ENCODE measurements at regions not wholly inside any gene's neighbourhood (a gene's known extent, or its start where the extent isn't known, plus 50 kb on each side); places are given as distances from the start of the nearest gene placed in this dataset.
"Not testable (repeated sequence)": the region's sequence is repeated elsewhere in the genome, so short reads cannot be mapped to it uniquely, and the experiment has no call there.

- DNase-seq, result no peak
Observed at GRCh38 chr6:145272246-145272645, 463.1 kb downstream of the EPM2A start.

- DNase-seq, result no peak
Observed at GRCh38 chr6:145273136-145273535, 462.2 kb downstream of the EPM2A start.

- DNase-seq, result no peak
Observed at GRCh38 chr6:145274083-145274482, 461.2 kb downstream of the EPM2A start.

GRCh38 chr6:145275019-145275418 is 460.3 kb downstream of the EPM2A start:
- DNase-seq, result no peak

- no peak for DNase-seq
Observed at GRCh38 chr6:145275787-145276186, 459.5 kb downstream of the EPM2A start.

GRCh38 chr6:145276756-145277155 is 458.6 kb downstream of the EPM2A start:
- DNase-seq, result no peak

GRCh38 chr6:145277358-145278086 is 457.8 kb downstream of the EPM2A start:
- DNase-seq, result no peak

- no peak for DNase-seq
Observed at GRCh38 chr6:145278163-145278807, 457.0 kb downstream of the EPM2A start.

- DNase-seq, result no peak
Observed at GRCh38 chr6:145279551-145279950, 455.8 kb downstream of the EPM2A start.

- no peak for DNase-seq
Observed at GRCh38 chr6:145279993-145280392, 455.3 kb downstream of the EPM2A start.

GRCh38 chr6:145283209-145283608 is 452.1 kb downstream of the EPM2A start:
- DNase-seq, result not testable (repeated sequence)

- DNase-seq, result no peak
Observed at GRCh38 chr6:145283856-145284255, 451.5 kb downstream of the EPM2A start.

- no peak for DNase-seq
Observed at GRCh38 chr6:145286916-145287315, 448.4 kb downstream of the EPM2A start.

GRCh38 chr6:145289573-145289972 is 445.7 kb downstream of the EPM2A start:
- DNase-seq, result no peak

GRCh38 chr6:145290122-145290521 is 445.2 kb downstream of the EPM2A start:
- DNase-seq, result no peak

- DNase-seq, result no peak
Observed at GRCh38 chr6:145292066-145292465, 443.3 kb downstream of the EPM2A start.

GRCh38 chr6:145294942-145295341 is 440.4 kb downstream of the EPM2A start:
- no peak for DNase-seq

GRCh38 chr6:145295746-145296145 is 439.6 kb downstream of the EPM2A start:
- DNase-seq, result no peak

- DNase-seq, result no peak
Observed at GRCh38 chr6:145305670-145306069, 429.6 kb downstream of the EPM2A start.

- no peak for DNase-seq
Observed at GRCh38 chr6:145306489-145306888, 428.8 kb downstream of the EPM2A start.

GRCh38 chr6:145309842-145310535 is 425.3 kb downstream of the EPM2A start:
- no peak for DNase-seq

GRCh38 chr6:145312481-145312880 is 422.8 kb downstream of the EPM2A start:
- DNase-seq, result no peak

- no peak for DNase-seq
Observed at GRCh38 chr6:145313041-145313855, 422.1 kb downstream of the EPM2A start.

Measured in SHP77 treated with DMSO at 0.1 percent for 48 hours (cell line).